GM15510 (cell line): ENCODE measurements at regions not wholly inside any gene's neighbourhood (a gene's known extent, or its start where the extent isn't known, plus 50 kb on each side); places are given as distances from the start of the nearest gene placed in this dataset.

ENCODE experiments used
- POLR2A ChIP-seq: IDR thresholded peaks from 3 replicates; pipeline ENCODE4 v1.6.1; 2011; ENCODE audit warnings: borderline replicate concordance; ENCODE audit not compliant: insufficient read length; ENCODE audit errors: extremely low read depth

DNA sequence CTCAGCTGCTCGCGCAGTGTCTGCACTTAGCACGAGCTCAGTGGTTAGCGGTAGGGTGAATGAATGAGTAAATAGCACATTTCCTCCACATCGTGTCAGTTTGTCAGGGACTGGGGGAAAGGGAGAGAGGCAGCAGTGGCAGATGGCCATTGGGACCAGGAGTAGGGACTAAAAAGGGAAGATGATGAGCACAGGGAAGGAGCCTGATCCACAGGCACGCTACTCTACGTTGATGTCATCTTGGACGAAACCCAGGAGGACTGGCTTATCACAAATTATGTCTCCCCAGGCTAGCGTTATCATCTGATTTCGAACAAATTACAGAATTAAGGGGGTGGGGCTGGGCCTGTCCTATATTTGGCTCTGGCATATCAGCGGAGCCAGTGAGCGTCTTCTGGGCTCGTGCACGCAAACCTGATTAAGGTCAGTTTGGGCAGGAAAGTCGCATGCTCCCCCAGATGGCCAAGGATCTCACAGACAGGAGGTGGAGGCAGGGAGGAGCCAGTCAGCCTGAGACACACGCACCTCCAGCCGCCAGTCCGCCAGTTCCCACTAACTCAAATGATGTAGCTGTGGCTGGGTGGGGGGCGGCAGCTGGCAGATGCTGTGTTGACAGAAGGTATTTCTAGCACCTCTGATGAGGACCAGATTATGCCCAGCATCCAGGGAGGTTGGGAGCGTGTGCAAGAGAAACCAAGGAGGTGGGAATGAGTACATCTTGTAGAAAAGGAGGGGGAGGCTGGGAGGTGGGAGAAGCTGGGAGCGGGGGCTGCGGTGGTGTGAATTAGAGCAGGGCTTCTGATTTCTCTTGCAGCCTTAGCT lies 97.4 kb upstream of the PRDM11 start:
- TF ChIP-seq POLR2A: no peak

DNA sequence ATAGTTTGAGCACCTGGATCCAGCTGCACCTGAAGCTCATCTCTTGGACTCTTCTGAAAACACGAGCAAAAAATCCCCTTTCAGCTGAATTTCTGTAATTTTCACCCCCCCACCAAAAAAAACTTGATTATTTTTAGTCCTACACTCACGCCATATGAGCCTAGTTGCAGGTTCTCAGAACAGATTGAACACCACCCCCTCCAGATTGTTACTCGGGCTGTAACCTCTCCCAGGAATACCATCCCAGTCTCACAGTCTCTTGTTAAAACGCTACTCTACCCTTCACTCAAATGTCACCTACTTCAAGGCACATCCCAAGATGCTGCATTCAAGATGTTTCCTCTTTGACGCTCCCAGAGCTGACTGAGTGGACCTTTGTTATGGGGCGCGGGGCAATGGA lies 96.3 kb upstream of the PRDM11 start:
- no peak for TF ChIP-seq POLR2A

DNA sequence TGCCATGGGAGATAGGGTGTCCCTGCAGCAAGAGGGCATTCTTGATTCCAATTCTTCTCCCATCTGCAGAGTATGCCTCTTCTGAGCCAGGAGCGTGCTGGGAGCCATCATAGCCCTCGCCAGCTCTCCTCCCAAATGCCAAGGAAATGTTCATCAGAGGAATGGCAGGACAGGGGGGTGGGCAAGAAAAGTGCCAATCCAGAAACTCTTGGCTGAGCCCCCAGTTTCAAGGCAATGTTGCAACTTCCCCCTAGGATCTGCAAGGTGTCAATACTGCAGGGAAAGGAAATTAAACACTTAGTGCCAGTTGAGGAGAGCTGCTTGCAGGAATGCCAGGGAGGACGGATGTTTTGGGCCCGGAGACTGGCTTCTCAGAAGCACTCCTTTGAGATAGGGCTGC lies 94.8 kb upstream of the PRDM11 start:
- TF ChIP-seq POLR2A: no peak

DNA sequence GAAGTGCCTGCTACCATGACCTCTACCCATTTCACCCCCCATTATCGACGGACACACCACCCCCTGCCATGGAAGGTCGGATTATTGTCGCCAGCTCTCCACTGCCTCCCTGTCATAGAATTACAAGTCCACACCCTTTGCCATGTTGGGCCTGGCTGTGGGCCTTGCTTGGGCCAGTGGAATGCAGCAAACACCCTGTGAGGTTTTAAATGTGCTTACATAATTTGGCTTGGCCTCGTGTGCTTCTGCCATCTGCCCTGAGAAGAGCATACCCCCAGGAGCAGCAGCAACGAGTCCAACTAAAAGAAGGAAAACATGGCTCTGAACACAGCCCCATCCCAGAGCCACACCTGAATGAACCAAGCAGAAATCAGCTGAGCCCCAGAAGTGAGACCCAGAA lies 94.1 kb upstream of the PRDM11 start:
- TF ChIP-seq POLR2A: no peak

DNA sequence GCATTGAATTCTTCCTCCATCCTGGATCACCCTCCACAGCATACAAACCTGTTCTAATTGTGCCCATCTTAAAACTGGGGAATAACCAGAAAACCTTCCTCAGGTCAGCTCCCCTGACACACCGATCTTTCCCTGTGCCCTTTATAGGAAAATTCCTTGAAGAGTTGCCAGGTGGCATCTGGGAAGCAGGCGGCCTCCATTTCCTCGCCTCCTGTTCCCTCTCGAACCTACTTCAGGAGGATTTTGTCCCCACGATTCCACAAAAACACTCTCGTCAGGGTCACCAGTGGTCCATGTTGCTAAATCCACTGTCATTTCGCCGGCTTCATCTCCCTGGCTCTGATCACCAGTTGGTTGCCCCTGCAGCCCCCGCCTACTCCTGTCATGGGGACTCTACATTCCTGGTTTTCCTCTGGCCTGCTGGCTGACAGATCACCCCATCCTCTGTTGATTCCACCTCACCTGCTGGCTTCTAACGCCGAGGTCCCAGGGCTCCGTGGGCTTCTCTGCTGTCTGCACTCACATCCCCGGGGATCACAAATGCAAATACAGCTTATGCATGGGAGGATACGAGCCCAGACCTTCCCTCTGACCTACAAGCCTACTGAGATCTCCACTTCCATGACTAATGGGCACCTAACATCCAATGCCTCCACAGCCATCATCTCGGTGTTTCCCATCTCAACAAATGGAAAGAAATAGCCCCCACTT lies 92.5 kb upstream of the PRDM11 start:
- TF ChIP-seq POLR2A: no peak

DNA sequence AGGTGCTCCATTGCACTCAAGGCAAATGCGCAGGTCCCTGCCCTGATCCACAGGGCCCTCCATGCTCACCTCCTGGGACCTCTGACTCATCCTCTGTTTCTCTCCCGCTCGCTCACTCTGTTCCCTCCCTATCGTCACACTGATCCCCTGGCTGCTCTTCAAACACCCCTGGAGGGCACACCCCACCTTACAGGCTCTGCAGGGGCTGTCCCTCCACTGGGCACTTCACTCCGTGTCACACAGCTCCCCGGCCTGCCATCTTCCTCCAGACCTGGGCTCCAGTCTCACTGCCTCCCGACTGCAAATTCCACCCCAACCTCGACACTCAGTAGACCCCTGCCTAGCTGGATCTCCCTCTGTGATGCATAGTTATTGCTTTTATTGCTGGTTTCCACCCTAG lies 91.5 kb upstream of the PRDM11 start:
- no peak for TF ChIP-seq POLR2A

DNA sequence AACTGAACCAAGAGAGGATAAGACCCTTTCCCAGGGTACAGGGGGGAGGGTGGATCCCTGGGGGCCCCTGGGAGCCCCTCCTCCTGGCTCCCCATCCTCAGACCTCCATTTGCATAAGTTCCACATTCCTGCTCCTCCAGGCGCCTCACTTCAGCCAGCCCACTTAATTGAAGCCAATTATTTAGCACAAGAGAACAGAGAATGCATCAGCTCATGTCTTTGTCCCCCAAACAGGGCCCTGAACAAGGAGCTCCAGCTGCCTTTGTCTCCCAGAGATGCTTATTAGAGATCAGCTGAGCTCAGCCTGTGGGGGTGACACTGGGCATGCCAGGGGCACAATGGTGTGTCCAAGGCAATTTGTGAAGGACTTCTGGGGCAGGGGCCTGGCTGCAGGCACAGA lies 89.9 kb upstream of the PRDM11 start:
- TF ChIP-seq POLR2A: no peak

- TF ChIP-seq POLR2A: no peak
Observed at GRCh38 chr11:45057938-45058646, 88.3 kb upstream of the PRDM11 start.

DNA sequence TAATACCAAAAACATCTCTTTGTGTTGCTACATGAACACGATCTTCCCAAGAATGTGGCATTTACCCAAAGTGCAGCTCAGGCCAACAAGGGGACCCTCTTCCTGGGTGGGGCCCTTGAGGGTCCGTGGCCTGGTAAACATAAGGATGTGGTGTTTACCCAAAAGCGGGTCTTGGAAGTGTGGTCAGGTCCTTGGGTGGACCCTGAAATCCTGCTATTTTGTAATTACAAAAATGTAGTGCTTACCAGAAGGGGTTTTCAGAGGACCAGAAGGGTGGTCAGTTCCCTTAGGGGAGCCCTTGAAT lies 87.8 kb upstream of the PRDM11 start:
- TF ChIP-seq POLR2A: no peak

GRCh38 chr11:45060707-45061106 lies 85.7 kb upstream of the PRDM11 start:
- TF ChIP-seq POLR2A: no peak

DNA sequence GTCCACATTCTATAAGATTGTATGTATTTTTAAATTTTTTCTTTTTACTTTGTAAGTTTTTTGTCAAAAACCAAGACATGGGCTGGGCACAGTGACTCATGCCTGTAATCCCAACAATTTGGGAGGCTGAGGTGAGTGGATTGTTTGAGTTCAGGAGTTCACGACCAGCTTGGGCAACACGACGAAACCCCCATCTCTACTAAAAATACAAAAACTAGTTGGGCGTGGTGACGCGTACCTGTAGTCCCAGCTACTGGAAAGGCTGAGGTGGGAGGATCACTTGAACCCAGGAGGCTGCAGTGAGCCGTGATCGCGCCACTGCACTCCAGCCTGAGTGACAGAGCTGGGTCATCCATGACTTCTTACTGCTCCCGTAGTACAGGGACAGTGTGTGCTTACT lies 84.8 kb upstream of the PRDM11 start:
- no peak for TF ChIP-seq POLR2A

- no peak for TF ChIP-seq POLR2A
Observed at GRCh38 chr11:45062115-45062514, 84.3 kb upstream of the PRDM11 start.

DNA sequence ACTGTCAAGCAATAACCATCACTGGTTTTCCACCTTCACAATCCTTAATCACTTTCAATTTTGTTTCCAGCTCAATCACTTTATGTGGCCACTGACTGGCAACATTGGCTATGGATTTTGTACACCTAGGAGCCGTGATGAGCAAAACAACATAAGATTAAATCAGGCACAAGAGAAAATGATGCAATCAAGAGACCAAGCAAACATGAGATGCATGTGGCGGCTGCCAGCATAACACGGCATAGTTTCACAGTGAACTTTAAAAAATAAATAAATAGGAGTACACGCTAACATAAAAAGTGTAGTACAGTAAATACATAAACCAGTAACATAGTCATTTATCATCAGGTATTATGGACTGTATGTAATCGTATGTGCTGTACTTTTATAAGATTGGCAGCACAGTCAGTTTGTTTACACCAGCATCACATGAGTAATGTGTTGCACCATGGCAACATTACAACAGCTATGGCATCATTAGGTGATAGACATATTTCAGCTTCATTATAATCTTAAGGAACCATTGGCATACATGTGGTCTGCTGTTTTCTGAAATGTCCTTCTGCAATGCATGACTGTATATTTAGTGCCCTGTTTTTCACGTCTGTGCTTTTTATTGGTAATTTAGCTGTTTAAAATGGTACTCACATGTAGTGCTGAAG lies 83.3 kb upstream of the PRDM11 start:
- no peak for TF ChIP-seq POLR2A

GRCh38 chr11:45063669-45064068 lies 82.8 kb upstream of the PRDM11 start:
- TF ChIP-seq POLR2A: no peak

- TF ChIP-seq POLR2A: no peak
Observed at GRCh38 chr11:45067966-45068365, 78.5 kb upstream of the PRDM11 start.
